ENCODE measurements at regions not wholly inside any gene's neighbourhood (a gene's known extent, or its start where the extent isn't known, plus 50 kb on each side); places are given as distances from the start of the nearest gene placed in this dataset.

DNA sequence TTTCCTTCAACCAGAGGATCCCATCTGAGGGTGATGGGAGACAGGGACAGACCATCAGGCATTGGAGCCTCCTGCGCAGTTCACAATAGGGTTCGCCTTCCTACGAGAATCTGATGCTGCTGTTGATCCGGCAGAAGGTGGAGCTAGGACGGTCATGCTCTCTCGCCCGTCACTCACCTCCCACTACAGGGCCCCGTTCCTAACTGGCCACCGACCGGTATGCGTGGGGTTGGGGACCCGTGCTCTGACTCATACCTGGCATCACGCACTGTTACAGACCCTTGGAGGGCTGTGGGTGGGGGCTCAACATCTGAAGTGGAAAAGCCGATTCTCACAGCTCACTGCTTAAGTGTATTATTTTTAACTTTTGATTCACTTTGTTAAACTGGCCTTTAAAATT, 402.3 kb downstream of the BRD1 start:
- DNase-seq = no peak

DNA sequence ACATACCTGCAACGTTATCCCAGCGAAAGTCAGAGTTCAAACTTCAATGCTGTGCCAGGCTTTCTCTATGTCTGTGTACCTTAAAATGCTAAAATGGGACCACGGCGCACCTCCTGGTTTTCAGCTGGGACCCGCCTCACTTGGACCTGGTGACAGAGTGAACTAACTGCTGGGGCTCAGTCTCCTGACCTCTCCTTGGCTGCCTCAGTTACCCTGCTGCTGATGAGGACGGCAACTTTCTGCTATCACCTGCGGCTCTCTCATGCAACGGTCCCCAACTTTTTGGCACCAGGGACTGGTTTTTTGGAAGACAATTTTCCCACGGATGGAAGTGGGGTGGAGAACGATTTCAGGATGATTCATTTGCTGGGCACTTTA, 402.8 kb downstream of the BRD1 start:
- no peak for DNase-seq

DNA sequence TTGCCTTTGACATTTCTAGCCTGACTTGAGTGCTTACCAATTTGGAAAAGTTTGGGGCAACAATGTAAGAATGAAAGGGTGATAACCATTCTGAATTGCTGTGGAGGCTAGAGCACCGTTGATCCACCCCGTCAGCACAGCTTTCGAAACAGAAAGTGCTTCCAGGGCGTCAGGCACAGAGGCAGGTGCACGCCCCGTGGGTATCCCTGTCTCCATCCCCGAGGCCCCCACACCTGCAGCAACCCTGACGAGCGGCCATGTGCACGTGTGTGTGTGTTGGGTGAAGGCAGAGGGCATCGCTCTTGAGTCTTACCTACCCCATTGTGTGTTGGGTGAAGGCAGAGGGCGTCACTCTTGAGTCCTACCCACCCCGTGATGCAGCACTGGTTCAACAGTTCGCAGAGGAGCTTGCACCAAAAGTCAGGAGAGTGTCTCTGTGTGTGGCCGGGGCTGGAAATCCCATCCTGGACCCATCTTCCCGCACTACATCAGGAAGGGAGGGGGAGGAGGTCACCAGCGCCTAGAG, 404.5 kb downstream of the BRD1 start:
- no peak for DNase-seq

DNA sequence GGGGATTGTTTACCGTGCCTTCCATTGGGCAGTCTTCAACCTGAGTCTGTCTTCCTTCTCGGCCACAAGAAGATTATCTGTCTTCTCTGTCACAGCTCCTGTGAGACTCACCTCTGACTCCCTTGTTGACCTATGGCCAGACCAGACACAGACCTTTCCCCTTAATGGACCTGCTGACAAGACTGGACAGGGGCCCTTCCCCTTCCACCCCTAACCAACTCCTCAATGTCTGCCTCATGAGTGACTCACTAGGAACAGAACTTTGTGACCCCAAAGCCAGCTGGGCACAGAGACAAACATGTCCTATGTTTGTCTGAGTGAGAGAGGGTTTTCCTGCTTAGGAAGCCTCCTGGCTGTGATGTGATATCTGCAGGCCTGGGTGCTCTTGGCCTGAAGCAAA, 405.0 kb downstream of the BRD1 start:
- DNase-seq = no peak

DNA sequence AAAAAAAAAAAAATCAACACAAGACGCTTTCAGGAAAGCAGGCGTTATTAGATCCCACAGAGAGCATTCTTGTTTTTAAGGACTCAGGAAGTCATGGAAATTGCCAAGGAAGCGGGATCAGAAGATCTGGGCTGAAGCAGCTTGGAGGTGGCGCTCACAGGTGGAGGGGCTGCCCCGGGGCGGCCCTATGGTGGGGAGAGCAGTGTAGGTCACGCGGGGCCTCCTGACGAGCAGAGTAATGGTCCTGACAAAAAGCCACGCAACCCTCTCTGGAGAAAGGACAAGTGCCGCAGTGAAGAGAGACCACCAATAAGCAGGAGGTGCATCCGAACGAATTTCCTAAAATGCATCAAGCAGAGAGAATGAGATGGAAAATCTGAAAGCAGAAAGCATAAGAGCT, 407.0 kb downstream of the BRD1 start:
- no peak for DNase-seq

DNA sequence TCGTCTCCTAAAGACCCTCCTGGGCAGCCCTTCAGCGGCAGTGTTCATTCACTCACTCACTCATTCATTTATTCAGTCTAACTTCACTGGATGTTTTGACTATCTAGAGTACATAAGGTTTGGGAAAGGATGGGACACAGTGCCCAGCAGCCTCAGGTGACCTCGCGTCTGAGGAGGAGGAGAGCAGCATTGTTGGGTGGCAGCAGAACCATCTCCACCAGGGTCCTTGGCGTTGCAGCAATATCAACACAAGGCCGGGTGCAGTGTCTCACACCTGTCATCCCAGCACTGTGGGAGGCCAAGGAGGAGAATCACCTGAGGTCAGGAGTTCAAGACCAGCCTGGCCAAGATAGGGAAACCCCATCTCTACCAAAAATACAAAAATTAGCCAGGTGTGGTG, 408.0 kb downstream of the BRD1 start:
- DNase-seq = no peak

DNA sequence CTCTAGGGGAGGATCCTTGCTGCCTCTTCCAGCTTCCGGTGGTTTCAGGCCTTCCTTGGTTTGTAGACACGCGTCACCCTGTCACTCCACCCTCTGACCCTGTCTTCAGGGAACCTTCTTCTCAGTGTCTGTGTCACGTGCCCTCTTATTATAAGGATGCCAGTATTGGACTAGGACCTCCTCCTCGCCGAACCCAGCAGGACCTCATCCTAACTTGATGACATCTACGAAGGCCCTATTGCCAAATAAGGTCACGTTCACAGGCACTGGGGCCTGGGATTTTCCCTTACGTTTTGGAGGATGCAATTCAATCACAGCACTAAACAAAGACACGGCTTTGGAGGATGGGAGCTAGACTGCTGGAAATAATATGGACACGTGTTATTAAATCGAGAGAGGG, 408.7 kb downstream of the BRD1 start:
- no peak for DNase-seq

DNA sequence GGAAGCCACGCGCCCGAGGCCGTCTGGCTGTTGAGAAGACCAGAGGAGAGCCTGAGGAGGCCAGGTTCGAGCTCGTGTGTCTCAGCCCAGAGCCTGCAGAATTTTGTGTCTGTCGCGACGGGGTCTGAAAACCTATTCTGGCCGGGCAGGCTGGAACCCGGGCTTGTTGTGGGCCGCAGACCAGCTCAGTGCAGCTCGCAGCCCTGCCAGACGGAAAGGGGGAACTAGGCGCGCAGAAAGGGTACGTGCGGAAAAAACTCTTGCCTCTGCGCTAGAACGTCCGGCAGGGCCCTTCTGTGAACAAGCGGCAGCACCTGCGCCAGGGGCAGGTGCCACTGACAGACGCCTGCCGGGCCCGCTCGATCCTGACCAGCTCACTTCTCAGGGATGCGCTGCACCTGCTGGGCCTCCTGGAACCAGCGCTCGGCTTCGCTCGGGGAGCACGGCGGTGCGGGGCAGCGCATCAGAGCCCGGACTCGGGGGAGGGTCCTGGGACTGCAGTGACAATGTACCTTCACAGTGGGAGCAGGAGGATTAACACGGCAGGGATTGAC, 409.3 kb downstream of the BRD1 start:
- DNase-seq = no peak

DNA sequence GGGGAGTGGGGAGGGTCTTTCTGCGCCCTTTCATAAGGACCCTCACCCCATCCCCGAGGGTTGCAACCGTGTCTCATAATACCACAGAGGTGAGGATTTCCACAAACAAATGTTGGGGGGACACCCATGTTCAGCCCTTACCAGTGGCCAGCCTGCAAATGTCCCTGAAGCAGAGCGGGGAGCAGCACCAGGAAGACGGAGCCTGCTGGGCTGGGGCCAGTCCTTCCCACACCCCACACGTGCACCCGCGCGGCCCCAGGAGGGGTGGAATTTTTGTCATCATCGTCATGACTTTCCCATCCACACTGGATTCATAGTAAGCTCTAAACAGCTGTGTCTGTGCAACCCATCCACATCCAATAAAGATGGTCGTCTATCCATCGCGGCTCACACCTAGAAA, 409.8 kb downstream of the BRD1 start:
- DNase-seq = no peak

DNA sequence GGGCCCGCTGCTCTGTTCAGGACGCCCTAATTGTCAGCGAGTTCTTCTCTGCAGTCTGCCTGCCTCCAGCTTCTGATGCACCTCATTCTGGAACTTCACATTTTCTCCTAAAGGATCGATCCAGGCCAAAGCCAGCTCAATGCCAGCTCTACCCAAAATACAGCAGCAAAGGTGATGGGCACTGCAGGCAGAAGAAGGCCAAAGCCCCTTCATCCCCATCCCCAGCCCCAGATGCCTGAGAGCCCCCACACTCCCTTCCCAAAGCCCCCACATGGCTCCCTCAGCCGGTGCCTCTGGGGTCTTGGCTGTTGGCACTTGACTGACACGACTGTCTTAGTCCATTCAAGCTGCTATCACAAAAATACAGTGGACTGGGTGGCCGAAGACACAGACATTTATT, 410.3 kb downstream of the BRD1 start:
- no peak for DNase-seq

DNA sequence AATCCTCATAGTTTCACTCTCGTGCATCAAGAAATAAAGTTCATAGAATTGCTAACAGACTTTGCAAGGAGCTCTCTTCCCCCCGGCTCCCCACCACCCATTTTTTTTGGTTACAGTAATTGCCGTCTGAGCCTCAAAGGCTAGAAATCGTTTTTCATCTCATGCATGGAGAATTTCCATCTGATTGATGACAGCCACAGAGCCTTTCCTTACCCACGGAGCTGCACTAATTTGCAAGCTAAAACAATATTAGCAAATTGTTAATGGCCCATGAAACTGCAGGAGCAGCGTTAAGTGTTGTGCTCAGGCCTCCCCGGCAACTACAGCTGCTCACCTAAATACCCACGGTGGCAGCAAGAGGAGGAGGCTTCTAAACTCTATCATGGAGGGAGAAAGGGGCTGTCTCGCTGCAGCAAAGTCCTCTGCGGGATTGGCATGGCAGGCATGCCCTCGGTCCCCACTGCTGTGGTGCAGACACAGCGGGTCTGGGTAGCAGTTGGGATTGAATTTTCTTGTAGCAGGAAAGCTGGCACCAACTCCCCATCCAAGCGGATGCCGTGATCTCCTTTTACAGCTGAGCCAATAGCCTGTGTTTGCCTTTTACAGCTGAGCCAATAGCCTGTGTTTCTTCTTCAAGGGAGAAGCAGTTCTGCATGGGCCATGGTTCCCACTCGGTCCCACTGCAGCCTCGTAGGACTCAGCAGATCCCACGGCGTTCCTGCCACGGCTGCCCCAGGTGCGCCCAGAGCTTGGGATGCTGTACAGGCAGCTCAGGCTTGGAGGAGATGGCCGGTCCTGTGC, 412.3 kb downstream of the BRD1 start:
- DNase-seq = no peak

DNA sequence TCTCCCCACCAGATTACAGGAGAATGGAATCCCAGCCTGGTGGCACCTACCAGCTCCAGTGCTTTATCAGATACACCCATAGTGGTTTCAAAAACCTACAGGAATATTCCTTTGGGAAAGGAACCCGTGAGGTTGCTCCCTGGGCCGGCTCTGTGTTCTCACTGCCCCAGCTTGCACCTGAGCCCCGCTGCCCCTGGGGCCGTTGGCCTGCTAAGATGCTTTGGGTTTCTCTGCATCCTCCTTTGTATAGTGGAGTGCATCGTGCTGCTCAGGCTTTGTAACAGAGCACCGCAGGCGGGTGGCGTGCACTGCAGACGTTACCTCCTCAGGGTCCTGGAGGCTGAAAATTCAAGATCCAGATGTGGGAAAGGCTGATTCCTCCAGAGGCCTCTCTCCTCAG, 414.1 kb downstream of the BRD1 start:
- DNase-seq = no peak

DNA sequence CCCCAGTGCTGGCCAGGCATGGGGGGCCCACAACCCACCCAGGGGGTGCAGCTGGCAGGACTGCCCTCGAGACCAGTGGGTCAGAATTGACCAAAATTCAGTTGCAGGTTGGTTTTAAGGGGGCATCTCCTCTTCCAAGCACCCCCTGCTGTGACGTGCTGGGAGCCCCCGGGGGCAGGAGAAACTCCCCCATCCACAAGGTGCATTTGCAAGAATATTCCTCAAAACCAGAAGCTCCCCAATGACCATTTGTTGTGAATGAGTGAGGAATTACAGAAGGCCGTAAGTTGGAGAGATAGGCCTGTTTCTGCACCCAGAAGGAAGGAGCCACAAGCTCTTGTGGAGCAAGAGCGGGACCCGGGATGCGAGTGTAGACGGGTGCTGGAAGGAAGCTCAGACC, 414.5 kb downstream of the BRD1 start:
- DNase-seq = no peak

DNA sequence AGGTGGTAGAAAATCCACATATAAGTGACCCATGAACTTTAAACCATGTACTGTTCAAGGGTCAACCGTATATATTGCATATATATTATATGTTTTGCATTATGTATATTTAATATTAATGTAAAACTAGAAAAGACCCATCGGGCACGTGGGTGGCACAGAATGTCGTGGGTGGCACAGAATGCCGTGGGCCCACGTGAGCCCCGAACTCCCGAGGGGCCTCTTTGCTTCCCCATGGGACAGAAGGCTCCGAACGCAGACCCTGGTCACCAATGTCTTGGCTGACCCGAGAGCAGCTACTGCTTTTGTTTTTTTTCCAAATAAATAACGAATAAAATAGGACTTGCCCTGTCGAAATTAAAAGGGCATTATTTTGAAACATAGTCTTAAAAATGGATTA, 415.4 kb downstream of the BRD1 start:
- no peak for DNase-seq

DNA sequence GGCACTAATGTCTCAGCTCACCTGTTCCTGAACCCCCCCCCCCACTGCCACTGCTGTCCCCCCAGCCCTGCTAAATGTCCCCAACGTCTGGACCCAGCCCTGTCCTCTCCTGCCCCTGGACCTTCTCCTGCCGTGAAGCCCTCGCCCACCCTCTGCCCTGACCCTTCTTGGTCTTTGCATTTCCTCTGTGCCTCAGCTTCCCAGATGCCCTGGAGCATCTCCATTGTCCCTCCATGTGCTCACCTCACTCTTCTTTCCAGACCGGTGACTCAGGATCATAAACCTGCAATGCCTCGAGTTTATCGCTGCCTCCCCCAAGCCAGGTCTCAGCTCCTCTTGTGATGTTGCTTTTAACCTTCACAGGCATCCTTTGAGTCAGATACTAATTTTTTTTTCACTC, 416.4 kb downstream of the BRD1 start:
- no peak for DNase-seq

DNA sequence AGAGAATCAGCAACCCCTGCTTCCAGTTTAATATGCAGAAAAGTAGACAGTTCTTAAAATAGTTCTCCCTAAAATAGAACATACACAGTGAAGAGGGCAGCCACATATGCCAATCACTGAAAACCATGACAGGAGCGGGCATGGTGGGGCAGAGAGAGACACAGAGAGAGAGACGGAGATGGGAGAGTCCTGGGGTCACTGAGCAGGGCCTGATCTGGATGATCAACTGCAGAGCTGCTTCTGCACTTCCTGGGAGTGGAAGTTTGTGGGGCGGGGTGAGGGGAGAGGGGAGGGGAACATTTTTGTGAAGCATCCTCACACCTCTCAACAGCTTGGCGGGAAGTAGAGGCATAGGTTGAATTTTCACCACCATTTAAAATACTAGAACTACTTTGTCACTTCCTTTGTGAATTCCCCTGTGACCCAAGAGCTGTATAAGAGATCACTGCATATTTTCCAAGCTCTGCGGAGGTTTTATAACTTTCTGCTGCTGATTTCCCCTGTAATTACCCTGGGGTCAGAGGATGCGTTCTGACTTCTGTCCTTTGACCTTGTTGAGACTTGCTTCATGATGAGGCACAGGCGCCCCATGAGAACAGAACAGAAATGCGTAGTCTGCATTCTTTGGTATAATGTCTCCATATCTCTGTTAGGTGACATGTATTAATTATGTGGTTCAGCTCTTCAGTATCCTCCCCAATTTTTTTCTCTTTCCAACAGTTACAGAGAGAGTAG, 419.4 kb downstream of the BRD1 start:
- no peak for DNase-seq

DNA sequence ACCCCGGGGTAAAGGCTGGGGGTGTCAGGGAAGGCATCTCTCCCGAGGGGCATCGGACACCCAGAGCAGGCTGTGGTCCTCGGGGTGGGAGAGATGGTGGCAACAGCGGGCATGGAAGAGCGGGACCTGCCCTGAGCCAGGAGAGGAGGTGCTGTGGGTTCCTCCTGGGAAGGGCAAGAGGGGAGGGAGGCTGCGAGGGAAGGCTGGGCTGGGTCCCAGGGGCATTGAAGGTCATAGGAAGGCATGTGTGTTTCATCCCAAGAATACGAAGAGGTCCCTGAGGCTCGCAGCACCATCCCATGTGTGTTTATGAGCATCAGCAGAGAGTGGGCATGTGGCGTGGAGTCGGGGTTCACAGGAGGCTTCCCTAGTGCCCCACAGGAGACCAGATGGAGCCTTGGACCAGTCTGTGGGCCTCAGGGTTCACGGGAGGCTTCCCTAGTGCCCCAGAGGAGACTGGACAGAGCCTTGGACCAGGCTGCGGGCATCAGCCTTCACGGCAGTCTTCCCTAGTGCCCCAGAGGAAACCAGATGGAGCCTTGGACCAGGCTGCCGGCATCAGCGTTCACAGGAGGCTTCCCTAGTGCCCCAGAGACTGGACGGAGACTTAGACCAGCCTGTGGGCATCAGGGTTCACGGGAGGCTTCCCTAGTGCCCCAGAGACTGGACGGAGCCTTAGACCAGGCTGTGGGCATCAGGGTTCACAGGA, 420.6 kb downstream of the BRD1 start:
- no peak for DNase-seq

DNA sequence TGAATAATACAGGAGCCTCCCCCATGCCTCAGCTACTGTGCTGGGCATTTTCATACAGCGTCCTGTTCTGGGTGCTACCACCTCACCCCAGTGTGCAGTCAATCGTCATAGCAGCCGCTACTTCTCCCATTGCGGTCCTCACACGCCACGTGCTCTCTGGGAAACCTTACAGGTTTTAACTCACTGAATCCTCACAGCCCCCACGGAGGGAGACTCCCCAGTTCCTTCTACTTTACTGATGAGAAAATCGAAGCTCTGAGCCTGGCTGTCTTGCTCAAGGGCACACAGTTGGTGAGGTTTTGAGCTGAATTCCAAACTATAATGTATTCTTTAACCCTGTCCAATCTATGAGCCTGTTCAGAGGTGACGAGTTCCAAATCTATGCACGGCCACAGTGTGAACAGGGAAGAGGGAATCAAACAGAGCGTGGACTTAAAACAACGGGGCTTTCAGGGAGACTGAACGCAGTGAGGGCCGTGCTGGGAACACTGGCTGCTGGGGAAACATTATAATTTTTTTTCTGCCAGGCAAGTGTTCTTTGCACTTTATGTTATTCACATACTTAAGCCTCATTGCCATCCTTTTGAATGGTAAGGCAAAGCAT, 421.5 kb downstream of the BRD1 start:
- no peak for DNase-seq

DNA sequence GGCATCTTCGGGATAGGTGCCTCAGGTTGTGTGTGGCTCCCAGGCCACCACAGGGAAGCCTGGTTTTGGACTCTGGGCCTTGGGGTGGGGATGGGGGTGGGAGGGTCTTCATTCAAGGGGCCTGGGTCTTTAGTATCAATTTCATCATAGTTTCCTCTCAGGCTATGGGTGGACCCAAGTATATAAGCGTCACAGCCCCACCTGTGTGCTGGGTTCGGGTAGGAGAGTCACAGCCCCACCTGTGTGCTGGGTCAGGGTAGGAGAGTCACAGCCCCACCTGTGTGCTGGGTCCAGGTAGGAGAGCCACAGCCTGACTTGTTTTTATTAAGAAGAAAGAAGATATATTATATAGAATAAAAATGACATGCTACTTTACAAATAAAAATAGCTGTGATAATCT, 422.1 kb downstream of the BRD1 start:
- DNase-seq = no peak

DNA sequence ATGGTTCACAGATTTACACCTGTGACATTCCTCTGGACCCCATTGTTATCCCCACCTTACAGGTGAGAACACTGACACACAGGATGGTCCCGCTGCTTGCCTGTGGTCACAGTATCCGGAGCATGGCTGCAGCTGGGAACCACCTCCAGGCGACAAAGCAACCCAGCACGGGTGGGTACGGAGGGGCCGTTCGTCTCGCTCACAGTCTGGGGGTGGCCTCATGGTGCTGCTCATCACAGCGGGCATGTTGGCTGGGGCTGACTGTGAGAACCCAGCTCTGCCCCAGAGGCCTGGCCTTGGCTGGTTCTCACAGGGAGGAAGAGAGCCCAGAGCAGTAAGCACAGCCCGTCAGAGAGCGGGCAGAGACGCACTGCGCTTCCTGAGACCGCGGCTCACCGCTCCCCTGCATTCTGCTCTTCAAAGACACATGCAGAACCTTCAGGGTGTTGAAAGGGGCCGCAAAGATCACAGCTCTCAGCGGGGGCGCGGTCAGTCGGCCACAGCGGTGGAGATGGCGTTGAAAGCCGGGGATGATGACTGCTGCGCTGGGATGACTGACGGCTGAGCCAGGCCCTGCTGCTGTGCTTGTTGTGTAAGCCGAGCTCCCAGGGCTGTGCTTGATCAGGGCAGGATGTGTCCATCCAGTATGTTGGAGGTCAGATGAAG, 423.0 kb downstream of the BRD1 start:
- DNase-seq = no peak

DNA sequence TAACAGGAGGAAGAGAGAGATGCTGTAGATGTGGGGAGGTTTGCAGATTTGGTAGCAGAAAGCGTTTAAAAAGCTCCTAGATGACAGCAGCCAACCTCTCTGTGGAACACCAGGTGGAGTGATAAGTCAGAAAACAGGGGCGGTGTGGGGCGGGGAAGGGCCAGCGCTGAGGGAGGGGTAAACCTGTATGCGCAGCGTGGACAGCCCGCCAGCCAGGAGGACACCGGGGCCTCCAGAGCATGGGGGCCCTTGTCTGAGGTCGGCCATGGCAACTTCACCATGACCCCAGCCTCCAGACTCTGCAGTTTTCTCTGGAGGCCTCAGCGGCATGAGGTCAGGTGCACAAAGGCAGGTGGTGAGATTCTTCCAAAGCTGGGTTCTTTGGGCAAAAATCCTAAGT, 423.7 kb downstream of the BRD1 start:
- no peak for DNase-seq

DNA sequence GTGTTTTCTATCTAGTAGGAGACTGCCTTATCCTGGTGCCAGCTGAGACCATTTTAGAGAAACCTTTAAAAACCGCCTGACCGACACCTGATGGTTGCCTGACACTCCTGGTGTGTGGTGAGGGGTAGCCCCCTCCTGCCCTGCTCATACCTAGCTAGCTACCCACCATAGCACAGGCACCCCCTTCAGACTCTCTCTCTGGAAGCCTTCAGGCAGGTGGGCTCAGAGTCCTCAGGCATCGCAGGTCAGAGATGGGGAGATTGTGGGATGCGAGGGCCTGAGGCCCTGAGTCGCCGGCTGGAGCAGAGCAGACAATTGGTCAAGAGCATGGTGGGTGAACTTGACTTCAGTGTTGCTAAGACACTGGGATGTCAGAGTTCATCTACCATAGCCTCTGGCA, 424.6 kb downstream of the BRD1 start:
- DNase-seq = no peak

DNA sequence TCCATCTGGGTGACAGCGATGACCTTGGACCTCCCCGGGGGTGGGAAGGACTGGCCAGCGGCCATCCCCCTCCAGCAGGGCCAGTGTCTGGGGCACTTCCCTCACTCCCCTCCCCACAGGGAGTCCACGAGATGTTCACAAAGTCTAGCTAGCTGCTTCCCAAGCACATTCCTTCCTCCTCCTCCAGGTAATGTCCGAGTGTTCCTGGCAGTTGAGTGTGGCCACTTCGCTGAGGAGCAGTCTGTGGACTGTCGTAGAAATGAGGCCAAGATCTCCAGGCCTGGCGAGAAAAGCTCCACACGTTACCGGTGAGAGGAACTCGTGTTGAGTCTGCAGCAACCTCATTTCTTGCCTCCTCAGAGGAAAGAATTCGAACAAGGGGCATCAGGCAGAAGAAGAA, 425.5 kb downstream of the BRD1 start:
- no peak for DNase-seq

All from EL (cell line).